Astrocyte (in vitro differentiated cells and primary cell): ENCODE measurements at regions not wholly inside any gene's neighbourhood (a gene's known extent, or its start where the extent isn't known, plus 50 kb on each side); places are given as distances from the start of the nearest gene placed in this dataset.

Experiments
- DNase-seq: peaks from one replicate; pipeline ENCODE4 v3.0.0-alpha.2; 2010; ENCODE audit warnings: low read depth
- FAIRE-seq: peaks from 2 replicates; lab custom pipeline; 2011; peaks lifted over from hg19 to GRCh38; lab: Jason Lieb, UNC
- H2AFZ ChIP-seq: 2 replicates; pipeline ENCODE4 v1.6.0; 2012; ENCODE audit warnings: low read depth, low read length, inconsistent platforms
- H3K27ac ChIP-seq: 2 replicates; pipeline ENCODE4 v1.5.1; 2011; ENCODE audit warnings: low read depth, low read length, inconsistent platforms
- H3K27me3 ChIP-seq: 2 replicates; pipeline ENCODE4 v1.6.0; 2011; ENCODE audit warnings: low read length, inconsistent platforms; ENCODE audit not compliant: insufficient read depth
- H3K36me3 ChIP-seq: 2 replicates; pipeline ENCODE4 v1.5.1; 2011; ENCODE audit warnings: low read length, inconsistent platforms; ENCODE audit not compliant: insufficient read depth
- H3K4me1 ChIP-seq: 2 replicates; pipeline ENCODE4 v1.5.1; 2011; ENCODE audit warnings: low read length, inconsistent platforms; ENCODE audit not compliant: insufficient read depth
- H3K4me2 ChIP-seq: 2 replicates; pipeline ENCODE4 v1.6.0; 2012; ENCODE audit warnings: low read length, inconsistent platforms
- H3K4me3 ChIP-seq: 2 replicates; pipeline ENCODE4 v1.5.1; 2011; ENCODE audit warnings: low read depth, mild to moderate bottlenecking, low read length, inconsistent platforms; ENCODE audit not compliant: insufficient read depth
- H3K79me2 ChIP-seq: 2 replicates; pipeline ENCODE4 v1.6.0; 2012; ENCODE audit warnings: mild to moderate bottlenecking, low read length, inconsistent platforms; ENCODE audit not compliant: insufficient read depth
- H3K9ac ChIP-seq: 2 replicates; pipeline ENCODE4 v1.6.0; 2012; ENCODE audit warnings: mild to moderate bottlenecking, low read length, inconsistent platforms
- H3K9me3 ChIP-seq: 2 replicates; pipeline ENCODE4 v1.5.1; 2012; ENCODE audit warnings: low read depth, mild to moderate bottlenecking, low read length, inconsistent platforms; ENCODE audit not compliant: insufficient read depth
- H4K20me1 ChIP-seq: 2 replicates; pipeline ENCODE4 v1.6.0; 2012; ENCODE audit warnings: low read length, inconsistent platforms; ENCODE audit not compliant: insufficient read depth
- H3K27ac Mint-ChIP-seq: one replicate; pipeline ENCODE4 v1.8.0; 2021; ENCODE audit warnings: mild to moderate bottlenecking, mixed read lengths; ENCODE audit not compliant: unreplicated experiment
- H3K27me3 Mint-ChIP-seq: one replicate; pipeline ENCODE4 v1.8.0; 2021; ENCODE audit warnings: low read depth, mixed read lengths; ENCODE audit not compliant: unreplicated experiment
- H3K36me3 Mint-ChIP-seq: one replicate; pipeline ENCODE4 v1.8.0; 2021; ENCODE audit warnings: low read depth, mixed read lengths; ENCODE audit not compliant: unreplicated experiment
- H3K4me1 Mint-ChIP-seq: one replicate; pipeline ENCODE4 v1.8.0; 2021; ENCODE audit warnings: low read depth, mixed read lengths; ENCODE audit not compliant: unreplicated experiment
- H3K4me3 Mint-ChIP-seq: one replicate; pipeline ENCODE4 v1.8.0; 2021; ENCODE audit warnings: mild to moderate bottlenecking, moderate library complexity, mixed read lengths; ENCODE audit not compliant: unreplicated experiment
- H3K9me3 Mint-ChIP-seq: one replicate; pipeline ENCODE4 v1.8.0; 2021; ENCODE audit warnings: mild to moderate bottlenecking, mixed read lengths; ENCODE audit not compliant: unreplicated experiment
- CTCF ChIP-seq: IDR thresholded peaks from 2 replicates; pipeline ENCODE4 v1.5.1; 2011; ENCODE audit warnings: low read depth, mild to moderate bottlenecking, inconsistent platforms, low read length, moderate library complexity; ENCODE audit not compliant: insufficient read depth
- EZH2 ChIP-seq: IDR thresholded peaks from 2 replicates; pipeline ENCODE4 v1.6.1; 2012; ENCODE audit warnings: mild to moderate bottlenecking, low read length, inconsistent platforms; ENCODE audit not compliant: insufficient read depth

GRCh38 chr16:82322177-82322576 lies 152.2 kb upstream of the MPHOSPH6 start:
- FAIRE-seq (no peak), DNase-seq (no peak)
- Mint-ChIP-seq H3K4me1 (no peaks in the 10 kb centered on the region), H3K27me3 (peaks cover 7% of the 10 kb centered on the region), H3K4me3 (no peak overlapping the region), H3K9me3 (peaks cover 4% of the 10 kb centered on the region), H3K27ac (no peak overlapping the region), H3K36me3 (no peaks in the 10 kb centered on the region)
- H3K4me3 ChIP-seq = no peak overlapping the region
- TF ChIP-seq EZH2 (no peak), CTCF (no peak)
- no peaks in the 10 kb centered on the region for H3K9me3 ChIP-seq
- H3K27ac ChIP-seq = no peak overlapping the region
- H3K4me1 ChIP-seq = no peaks in the 10 kb centered on the region
- H4K20me1 ChIP-seq = no peaks in the 10 kb centered on the region
- H3K4me2 ChIP-seq = no peak overlapping the region
- no peaks in the 10 kb centered on the region for H3K79me2 ChIP-seq
- H3K36me3 ChIP-seq = no peaks in the 10 kb centered on the region
- no peak overlapping the region for H2AFZ ChIP-seq
- H3K9ac ChIP-seq = no peak overlapping the region
- H3K27me3 ChIP-seq = peaks cover 5% of the 10 kb centered on the region

GRCh38 chr16:82319038-82319437 lies 149.0 kb upstream of the MPHOSPH6 start:
- Histone ChIP-seq H3K4me1 (no peaks in the 10 kb centered on the region), H3K27me3 (no peaks in the 10 kb centered on the region), H3K27ac (no peak overlapping the region), H2AFZ (no peak overlapping the region), H3K4me3 (no peak overlapping the region), H3K79me2 (no peaks in the 10 kb centered on the region), H4K20me1 (no peaks in the 10 kb centered on the region), H3K9me3 (no peaks in the 10 kb centered on the region), H3K9ac (no peak overlapping the region), H3K36me3 (no peaks in the 10 kb centered on the region), H3K4me2 (no peak overlapping the region)
- H3K4me3 Mint-ChIP-seq = no peak overlapping the region
- H3K27me3 Mint-ChIP-seq = peaks cover 7% of the 10 kb centered on the region
- no peaks in the 10 kb centered on the region for H3K36me3 Mint-ChIP-seq
- peaks cover 4% of the 10 kb centered on the region for H3K9me3 Mint-ChIP-seq
- FAIRE-seq = no peak
- no peaks in the 10 kb centered on the region for H3K4me1 Mint-ChIP-seq
- H3K27ac Mint-ChIP-seq = no peak overlapping the region
- no peak for DNase-seq
- no peak for TF ChIP-seq EZH2
- TF ChIP-seq CTCF = no peak

- Mint-ChIP-seq H3K4me1 (no peaks in the 10 kb centered on the region), H3K36me3 (no peaks in the 10 kb centered on the region), H3K27ac (no peak overlapping the region), H3K27me3 (peaks cover 7% of the 10 kb centered on the region), H3K9me3 (peaks cover 2% of the 10 kb centered on the region), H3K4me3 (no peak overlapping the region)
- Histone ChIP-seq H3K27me3 (no peaks in the 10 kb centered on the region), H3K4me3 (no peak overlapping the region), H3K9ac (no peak overlapping the region), H3K4me2 (no peak overlapping the region), H3K4me1 (no peaks in the 10 kb centered on the region), H3K27ac (no peak overlapping the region), H4K20me1 (no peaks in the 10 kb centered on the region), H3K36me3 (no peaks in the 10 kb centered on the region), H2AFZ (no peak overlapping the region), H3K79me2 (no peaks in the 10 kb centered on the region), H3K9me3 (no peaks in the 10 kb centered on the region)
- TF ChIP-seq CTCF (no peak), EZH2 (no peak)
- no peak for FAIRE-seq
- peak; percentile 6 for DNase-seq
These were observed 147.6 kb upstream of the MPHOSPH6 start for GRCh38 chr16:82317411-82318167.
